Endothelial cell (in vitro differentiated cells): ENCODE measurements at regions not wholly inside any gene's neighbourhood (a gene's known extent, or its start where the extent isn't known, plus 50 kb on each side); places are given as distances from the start of the nearest gene placed in this dataset.
"Not testable (repeated sequence)": the region's sequence is repeated elsewhere in the genome, so short reads cannot be mapped to it uniquely, and the experiment has no call there.

Experiments
- DNase-seq: peaks from one replicate; pipeline ENCODE4 v3.0.0; 2021; ENCODE audit warnings: low spot score
- H3K27ac Mint-ChIP-seq: one replicate; pipeline ENCODE4 v1.8.0; 2021; ENCODE audit warnings: mixed read lengths, inconsistent platforms; ENCODE audit not compliant: unreplicated experiment
- H3K27me3 Mint-ChIP-seq: one replicate; pipeline ENCODE4 v1.8.0; 2021; ENCODE audit warnings: mild to moderate bottlenecking, moderate library complexity, mixed read lengths, inconsistent platforms; ENCODE audit not compliant: unreplicated experiment
- H3K36me3 Mint-ChIP-seq: one replicate; pipeline ENCODE4 v1.8.0; 2021; ENCODE audit warnings: mild to moderate bottlenecking, low read depth, mixed read lengths, inconsistent platforms; ENCODE audit not compliant: unreplicated experiment
- H3K4me1 Mint-ChIP-seq: one replicate; pipeline ENCODE4 v1.8.0; 2021; ENCODE audit warnings: mild to moderate bottlenecking, mixed read lengths, inconsistent platforms; ENCODE audit not compliant: unreplicated experiment
- H3K4me3 Mint-ChIP-seq: one replicate; pipeline ENCODE4 v1.8.0; 2021; ENCODE audit warnings: mild to moderate bottlenecking, mixed read lengths, inconsistent platforms; ENCODE audit not compliant: unreplicated experiment
- H3K9me3 Mint-ChIP-seq: one replicate; pipeline ENCODE4 v1.8.0; 2021; ENCODE audit warnings: mixed read lengths, inconsistent platforms; ENCODE audit not compliant: unreplicated experiment
- CTCF ChIP-seq: fragments of 200-600 bp; sonication (generic); IDR thresholded peaks from one replicate; pipeline ENCODE4 v1.5.0; 2021; ENCODE audit warnings: antibody characterized with exemption; ENCODE audit not compliant: unreplicated experiment

- H3K27me3 Mint-ChIP-seq = peaks cover 5% of the 10 kb centered on the region
- no peak for TF ChIP-seq CTCF
- H3K27ac Mint-ChIP-seq = no peak overlapping the region
- no peaks in the 10 kb centered on the region for H3K9me3 Mint-ChIP-seq
- no peak for DNase-seq
- H3K4me1 Mint-ChIP-seq = no peaks in the 10 kb centered on the region
- no peaks in the 10 kb centered on the region for H3K36me3 Mint-ChIP-seq
- H3K4me3 Mint-ChIP-seq = no peak overlapping the region
Observed at GRCh38 chr2:129015397-129016285, 697.0 kb upstream of the HS6ST1 start.

DNA sequence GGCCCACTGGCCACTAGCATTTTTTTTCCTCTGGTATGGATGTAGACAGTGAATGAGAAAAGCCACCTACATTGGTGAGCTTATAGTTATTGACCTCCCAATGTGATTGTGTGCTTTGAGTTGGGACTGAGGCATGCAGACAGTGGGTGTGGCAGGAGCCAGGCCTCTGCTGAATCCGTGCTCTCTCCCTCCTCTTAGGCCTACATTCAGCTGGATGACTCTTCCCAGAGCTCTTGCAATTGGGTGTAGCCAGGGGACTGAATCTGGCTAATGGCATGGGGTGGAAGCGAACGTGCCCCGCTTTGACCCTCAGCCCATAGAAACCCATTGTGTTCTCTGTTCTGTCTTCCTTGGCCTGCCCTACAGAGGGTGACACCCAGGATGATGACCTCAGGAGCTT is 698.3 kb upstream of the HS6ST1 start:
- H3K4me3 Mint-ChIP-seq = no peak overlapping the region
- DNase-seq = no peak
- no peaks in the 10 kb centered on the region for H3K36me3 Mint-ChIP-seq
- H3K4me1 Mint-ChIP-seq = no peaks in the 10 kb centered on the region
- H3K9me3 Mint-ChIP-seq = no peaks in the 10 kb centered on the region
- no peak overlapping the region for H3K27ac Mint-ChIP-seq
- TF ChIP-seq CTCF = no peak
- H3K27me3 Mint-ChIP-seq = peaks cover 2% of the 10 kb centered on the region

- no peak for DNase-seq
- no peaks in the 10 kb centered on the region for H3K9me3 Mint-ChIP-seq
- H3K36me3 Mint-ChIP-seq = no peaks in the 10 kb centered on the region
- H3K4me1 Mint-ChIP-seq = no peaks in the 10 kb centered on the region
- no peak overlapping the region for H3K27ac Mint-ChIP-seq
- no peak overlapping the region for H3K4me3 Mint-ChIP-seq
- H3K27me3 Mint-ChIP-seq = no peaks in the 10 kb centered on the region
- TF ChIP-seq CTCF = no peak
Observed at GRCh38 chr2:129024796-129025195, 706.1 kb upstream of the HS6ST1 start.

- Mint-ChIP-seq H3K4me3 (no peak overlapping the region), H3K4me1 (no peaks in the 10 kb centered on the region), H3K27ac (no peak overlapping the region), H3K36me3 (no peaks in the 10 kb centered on the region), H3K27me3 (peaks cover 4% of the 10 kb centered on the region), H3K9me3 (no peaks in the 10 kb centered on the region)
- no peak for DNase-seq
- no peak for TF ChIP-seq CTCF
Observed at GRCh38 chr2:129035992-129036391, 717.3 kb upstream of the HS6ST1 start.

- H3K36me3 Mint-ChIP-seq, DNase-seq, H3K4me3 Mint-ChIP-seq, H3K4me1 Mint-ChIP-seq, H3K9me3 Mint-ChIP-seq, H3K27me3 Mint-ChIP-seq, H3K27ac Mint-ChIP-seq: not testable (repeated sequence)
Observed at GRCh38 chr2:129043677-129044076, 725.0 kb upstream of the HS6ST1 start.

GRCh38 chr2:129046475-129046874 is 727.8 kb upstream of the HS6ST1 start:
- not testable (repeated sequence) for H3K9me3 Mint-ChIP-seq, H3K27ac Mint-ChIP-seq, H3K4me3 Mint-ChIP-seq, H3K27me3 Mint-ChIP-seq, DNase-seq, H3K4me1 Mint-ChIP-seq, H3K36me3 Mint-ChIP-seq
